ENCODE measurements at regions not wholly inside any gene's neighbourhood (a gene's known extent, or its start where the extent isn't known, plus 50 kb on each side); places are given as distances from the start of the nearest gene placed in this dataset.

DNA sequence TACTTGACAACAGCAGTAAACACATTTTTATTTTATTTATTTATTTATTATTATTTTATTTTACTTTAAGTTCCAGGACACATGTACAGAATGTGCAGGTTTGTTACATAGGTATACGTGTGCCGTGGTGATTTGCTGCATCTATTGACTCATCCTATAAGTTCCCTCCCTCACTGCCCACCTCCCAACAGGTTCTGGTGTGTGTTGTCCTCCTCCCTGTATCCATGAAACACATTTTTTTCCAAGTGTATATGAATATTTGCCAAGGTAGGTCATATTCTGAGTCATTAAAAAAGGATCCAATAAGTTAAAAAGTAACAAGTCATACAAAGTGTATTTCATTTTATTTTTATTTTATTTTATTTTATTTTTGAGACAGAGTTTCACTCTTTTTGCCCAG, 567.3 kb upstream of the KCNMB2 start:
- Histone ChIP-seq H3K9me3 (no peaks in the 10 kb centered on the region), H3K4me1 (no peaks in the 10 kb centered on the region), H3K27me3 (no peaks in the 10 kb centered on the region), H3K36me3 (no peaks in the 10 kb centered on the region), H3K4me3 (no peak overlapping the region), H3K27ac (no peak overlapping the region)
- no peak for DNase-seq (ENCODE audit: low spot score in 2 of 2)
- TF ChIP-seq, protein P1, sequence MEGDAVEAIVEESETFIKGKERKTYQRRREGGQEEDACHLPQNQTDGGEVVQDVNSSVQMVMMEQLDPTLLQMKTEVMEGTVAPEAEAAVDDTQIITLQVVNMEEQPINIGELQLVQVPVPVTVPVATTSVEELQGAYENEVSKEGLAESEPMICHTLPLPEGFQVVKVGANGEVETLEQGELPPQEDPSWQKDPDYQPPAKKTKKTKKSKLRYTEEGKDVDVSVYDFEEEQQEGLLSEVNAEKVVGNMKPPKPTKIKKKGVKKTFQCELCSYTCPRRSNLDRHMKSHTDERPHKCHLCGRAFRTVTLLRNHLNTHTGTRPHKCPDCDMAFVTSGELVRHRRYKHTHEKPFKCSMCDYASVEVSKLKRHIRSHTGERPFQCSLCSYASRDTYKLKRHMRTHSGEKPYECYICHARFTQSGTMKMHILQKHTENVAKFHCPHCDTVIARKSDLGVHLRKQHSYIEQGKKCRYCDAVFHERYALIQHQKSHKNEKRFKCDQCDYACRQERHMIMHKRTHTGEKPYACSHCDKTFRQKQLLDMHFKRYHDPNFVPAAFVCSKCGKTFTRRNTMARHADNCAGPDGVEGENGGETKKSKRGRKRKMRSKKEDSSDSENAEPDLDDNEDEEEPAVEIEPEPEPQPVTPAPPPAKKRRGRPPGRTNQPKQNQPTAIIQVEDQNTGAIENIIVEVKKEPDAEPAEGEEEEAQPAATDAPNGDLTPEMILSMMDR (IDR thresholded peaks at IDR 0.05), result no peak
- TF ChIP-seq POLR2AphosphoS5 (IDR thresholded peaks at IDR 0.05) (no peak), POLR2A (IDR thresholded peaks at IDR 0.05) (no peak)
- intact Hi-C loops (cut with DNase I; ENCODE audit: low total_unique reads), result no loop called here

DNA sequence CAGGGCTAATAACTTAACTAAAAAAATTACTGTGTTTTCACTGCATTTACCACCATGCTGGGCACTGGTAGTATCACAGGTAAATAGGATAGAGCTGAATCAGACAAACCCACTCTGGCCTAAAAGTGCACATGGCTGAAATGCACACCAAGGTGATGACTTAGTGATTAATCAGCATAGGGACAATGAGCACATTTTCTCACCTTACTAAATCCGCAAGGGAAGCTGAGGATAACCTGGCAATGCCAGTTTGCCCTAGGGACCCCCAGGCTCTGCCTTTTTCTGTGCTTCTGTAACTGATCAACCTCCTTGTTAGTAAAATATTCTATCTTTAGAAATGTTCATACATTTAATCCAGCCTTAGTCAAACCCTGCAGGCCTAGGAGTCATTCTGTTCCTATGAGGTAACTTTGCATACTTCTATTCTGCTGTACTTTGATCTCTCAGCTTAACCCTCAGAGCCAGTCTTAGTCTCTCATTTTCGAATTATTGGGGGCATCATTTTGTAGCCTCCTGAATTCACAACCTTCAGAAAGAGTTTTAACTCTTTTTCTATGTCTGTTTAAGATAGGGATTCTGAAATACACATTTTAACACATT, 562.9 kb upstream of the KCNMB2 start:
- no peaks in the 10 kb centered on the region for H3K4me1 ChIP-seq
- no peaks in the 10 kb centered on the region for H3K27me3 ChIP-seq
- no peaks in the 10 kb centered on the region for H3K36me3 ChIP-seq
- TF ChIP-seq, protein P1 (IDR thresholded peaks at IDR 0.05), result no peak
- no peak for TF ChIP-seq POLR2AphosphoS5 (IDR thresholded peaks at IDR 0.05)
- TF ChIP-seq POLR2A (IDR thresholded peaks at IDR 0.05), result no peak
- no peak overlapping the region for H3K27ac ChIP-seq
- DNase-seq (ENCODE audit: low spot score in 2 of 2), result no peak
- H3K9me3 ChIP-seq, result no peaks in the 10 kb centered on the region
- intact Hi-C loops (cut with DNase I; ENCODE audit: low total_unique reads), result no loop called here
- no peak overlapping the region for H3K4me3 ChIP-seq

DNA sequence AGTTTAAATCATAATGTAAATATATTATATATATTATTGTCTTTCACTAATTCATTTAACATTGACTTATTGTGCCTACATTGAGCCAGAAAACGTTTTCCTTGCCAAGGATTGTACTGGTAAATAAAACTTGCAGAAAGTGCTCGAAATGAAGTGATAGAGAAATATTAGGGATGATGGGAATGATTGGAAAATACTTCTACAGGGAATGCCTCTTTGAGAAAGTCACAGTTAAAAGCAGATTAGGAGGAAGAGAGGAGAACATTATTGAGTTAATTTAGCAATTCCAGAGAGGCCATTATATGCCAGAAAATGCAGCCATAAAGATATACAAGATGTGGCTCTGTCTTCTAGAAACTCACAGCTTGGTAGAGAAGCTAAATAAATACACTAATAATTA, 560.0 kb upstream of the KCNMB2 start:
- H3K9me3 ChIP-seq, result no peaks in the 10 kb centered on the region

DNA sequence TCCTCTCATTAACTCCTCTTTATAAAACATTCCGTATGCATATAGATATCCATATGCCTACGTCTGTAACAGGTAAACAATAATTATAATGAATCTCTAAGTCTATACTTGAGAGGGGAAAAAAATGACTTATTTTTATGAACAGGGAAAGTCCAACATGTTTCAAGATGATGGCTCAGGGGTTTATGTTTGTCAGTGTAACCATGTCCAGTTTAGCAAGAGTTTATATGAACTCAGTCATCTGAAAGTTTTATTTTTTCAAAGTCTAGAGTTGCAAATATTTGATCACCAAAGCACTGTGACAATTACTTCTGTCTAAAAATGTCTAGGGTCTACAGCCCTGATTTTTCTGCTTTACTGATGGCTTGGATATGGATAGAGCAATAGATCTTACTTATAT, 559.4 kb upstream of the KCNMB2 start:
- no peak overlapping the region for H3K27ac ChIP-seq
- intact Hi-C loops (cut with DNase I; ENCODE audit: low total_unique reads), result no loop called here
- no peaks in the 10 kb centered on the region for H3K36me3 ChIP-seq
- H3K27me3 ChIP-seq, result no peaks in the 10 kb centered on the region
- no peak for DNase-seq (ENCODE audit: low spot score in 2 of 2)
- TF ChIP-seq, protein P1 (IDR thresholded peaks at IDR 0.05), result no peak
- TF ChIP-seq POLR2A (IDR thresholded peaks at IDR 0.05) (no peak), POLR2AphosphoS5 (IDR thresholded peaks at IDR 0.05) (no peak)
- H3K9me3 ChIP-seq, result no peaks in the 10 kb centered on the region
- no peaks in the 10 kb centered on the region for H3K4me1 ChIP-seq
- no peak overlapping the region for H3K4me3 ChIP-seq

More for the DNA sequence above, 560.0 kb upstream of the KCNMB2 start:
- Histone ChIP-seq H3K27me3 (no peaks in the 10 kb centered on the region), H3K4me3 (no peak overlapping the region), H3K36me3 (no peaks in the 10 kb centered on the region), H3K27ac (no peak overlapping the region), H3K4me1 (no peaks in the 10 kb centered on the region)
- DNase-seq (ENCODE audit: low spot score in 2 of 2), result no peak
- TF ChIP-seq POLR2A (IDR thresholded peaks at IDR 0.05) (no peak), POLR2AphosphoS5 (IDR thresholded peaks at IDR 0.05) (no peak)
- TF ChIP-seq, protein P1 (IDR thresholded peaks at IDR 0.05), result no peak
- intact Hi-C loops (cut with DNase I; ENCODE audit: low total_unique reads), result no loop called here

DNA sequence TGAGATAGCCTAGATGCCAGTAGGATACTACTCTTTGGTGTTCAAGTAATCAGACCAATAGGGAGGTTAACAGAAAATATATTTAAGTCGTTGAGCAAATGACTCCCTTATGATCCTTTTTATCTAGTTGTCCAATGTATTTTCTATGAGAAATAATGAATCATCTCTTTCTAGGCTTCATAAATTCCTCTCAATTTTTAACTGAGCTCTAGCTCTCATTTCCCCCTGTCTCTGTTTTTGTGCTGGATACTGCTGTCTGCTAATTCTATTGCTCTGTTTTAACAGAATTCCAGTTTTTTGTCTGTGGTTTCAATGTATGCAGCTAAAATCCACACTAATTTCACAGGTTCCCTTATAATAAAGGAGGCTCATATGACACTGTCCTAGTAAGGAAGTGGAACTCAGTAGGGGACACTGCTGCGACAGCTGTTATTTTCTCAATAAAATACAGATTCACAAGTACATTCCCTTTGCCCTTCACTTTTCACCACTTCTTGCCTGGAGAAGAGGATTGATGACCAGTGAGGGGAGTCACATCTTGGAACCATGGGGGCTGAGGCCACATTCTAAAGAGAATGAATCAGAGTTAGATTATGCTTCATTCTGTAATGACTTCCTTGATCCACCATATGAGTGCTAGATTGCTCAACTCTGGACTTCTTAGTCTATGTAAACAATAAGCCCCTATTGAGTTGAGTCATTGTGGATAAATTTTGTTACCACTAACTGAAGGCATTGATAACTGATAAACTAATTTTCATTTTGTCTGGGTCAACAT, 558.7 kb upstream of the KCNMB2 start:
- H3K27ac ChIP-seq, result no peak overlapping the region
- intact Hi-C loops (cut with DNase I; ENCODE audit: low total_unique reads), result no loop called here

More for the DNA sequence above, 558.7 kb upstream of the KCNMB2 start:
- H3K9me3 ChIP-seq, result no peaks in the 10 kb centered on the region
- H3K4me1 ChIP-seq, result no peaks in the 10 kb centered on the region
- no peaks in the 10 kb centered on the region for H3K27me3 ChIP-seq
- DNase-seq (ENCODE audit: low spot score in 2 of 2), result no peak
- TF ChIP-seq, protein P1 (IDR thresholded peaks at IDR 0.05), result no peak
- no peak for TF ChIP-seq POLR2AphosphoS5 (IDR thresholded peaks at IDR 0.05)
- no peak for TF ChIP-seq POLR2A (IDR thresholded peaks at IDR 0.05)
- no peaks in the 10 kb centered on the region for H3K36me3 ChIP-seq
- H3K4me3 ChIP-seq, result no peak overlapping the region

All from breast epithelium (tissue), 4 donors.